Adrenal gland (tissue), 5 donors: ENCODE measurements at regions not wholly inside any gene's neighbourhood (a gene's known extent, or its start where the extent isn't known, plus 50 kb on each side); places are given as distances from the start of the nearest gene placed in this dataset.

Source experiments
- CTCF ChIP-seq, 6 experiments: fragments of 450-650 bp in 4 of 6; fragments of 200-600 bp in 2 of 6; sonication (generic) in 1 of 6; IDR thresholded peaks; 1 replicate in 5 of 6; 2 replicates in 1 of 6; pipeline versions ENCODE4 v1.5.1 to v1.8.0; 2016 to 2021; ENCODE audit warnings: antibody characterized with exemption in 6 of 6, mild to moderate bottlenecking in 2 of 6, moderate library complexity in 1 of 6
- POLR2A ChIP-seq, 2 donors: fragments of 450-650 bp; IDR thresholded peaks; one replicate each; pipeline ENCODE4 v1.6.1; 2017; ENCODE audit warnings: antibody characterized with exemption in 2 of 2, mild to moderate bottlenecking in 2 of 2, moderate library complexity in 1 of 2
- donor health status: DM: no; HTN: no; CAD: no.

GRCh38 chrX:8245411-8245810 lies 74.3 kb upstream of the VCX2 start:
- TF ChIP-seq CTCF (IDR thresholded peaks at IDR 0.05), result no peak
- no peak for TF ChIP-seq POLR2A (IDR thresholded peaks at IDR 0.05)
